LNCaP clone FGC (cell line): ENCODE measurements at regions not wholly inside any gene's neighbourhood (a gene's known extent, or its start where the extent isn't known, plus 50 kb on each side); places are given as distances from the start of the nearest gene placed in this dataset.

Source experiments
- DNase-seq: peaks from one replicate; pipeline ENCODE4 v3.0.0-alpha.2; 2011; ENCODE audit warnings: low read depth
- H3K4me3 ChIP-seq: 2 replicates; pipeline ENCODE4 v1.5.1; 2011; ENCODE audit warnings: mild to moderate bottlenecking, low read depth, low read length, control low read depth
- CTCF ChIP-seq: IDR thresholded peaks from 2 replicates; pipeline ENCODE4 v1.5.1; 2012; ENCODE audit warnings: mild to moderate bottlenecking; ENCODE audit not compliant: control insufficient read depth, insufficient read depth; ENCODE audit errors: extremely low read depth

DNA sequence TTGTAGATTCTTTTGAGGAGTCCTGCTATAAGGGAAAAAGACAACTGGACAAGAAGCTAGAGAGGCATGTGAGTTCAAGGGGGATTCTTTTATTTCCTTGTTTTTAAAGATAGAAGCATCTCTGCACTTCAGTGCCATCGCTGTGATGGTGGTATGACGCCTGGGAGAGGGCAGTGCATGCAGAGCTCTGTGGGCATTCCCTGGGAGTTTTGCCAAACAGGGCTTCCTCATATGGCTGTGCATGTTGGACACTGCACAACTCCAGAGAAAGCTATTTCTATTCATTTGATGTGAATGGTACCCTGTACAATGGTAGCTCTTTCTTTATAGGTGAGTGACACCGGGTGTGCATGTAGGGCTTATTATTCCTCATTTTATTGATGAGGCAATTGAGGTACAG is 599.5 kb upstream of the DPP6 start:
- no peak for TF ChIP-seq CTCF
- no peak for DNase-seq
- H3K4me3 ChIP-seq, result no peak overlapping the region

- H3K4me3 ChIP-seq, result no peak overlapping the region
- DNase-seq, result no peak
- TF ChIP-seq CTCF, result no peak
Measured at GRCh38 chr7:153454306-153454705, 597.9 kb upstream of the DPP6 start.

DNA sequence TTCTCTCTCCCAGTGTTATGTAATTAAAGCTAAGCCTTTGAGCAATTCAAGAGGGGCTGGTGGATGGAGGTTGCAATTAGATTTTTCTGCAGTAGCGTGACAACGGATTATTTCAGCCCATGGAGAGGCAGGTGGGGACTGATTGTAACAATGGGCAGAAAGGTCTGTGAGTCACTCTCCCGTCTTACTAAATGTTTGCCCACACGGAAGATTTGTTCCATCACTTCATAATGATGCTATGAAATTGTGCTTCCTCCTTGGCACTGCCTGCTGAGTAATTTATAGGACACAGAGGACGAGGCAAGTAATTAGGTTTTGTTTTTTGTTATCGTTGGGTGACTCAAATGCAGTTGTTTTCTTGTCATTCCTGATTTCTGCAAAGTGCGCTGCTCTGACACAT is 594.5 kb upstream of the DPP6 start:
- H3K4me3 ChIP-seq, result no peak overlapping the region
- no peak for TF ChIP-seq CTCF
- DNase-seq, result no peak

DNA sequence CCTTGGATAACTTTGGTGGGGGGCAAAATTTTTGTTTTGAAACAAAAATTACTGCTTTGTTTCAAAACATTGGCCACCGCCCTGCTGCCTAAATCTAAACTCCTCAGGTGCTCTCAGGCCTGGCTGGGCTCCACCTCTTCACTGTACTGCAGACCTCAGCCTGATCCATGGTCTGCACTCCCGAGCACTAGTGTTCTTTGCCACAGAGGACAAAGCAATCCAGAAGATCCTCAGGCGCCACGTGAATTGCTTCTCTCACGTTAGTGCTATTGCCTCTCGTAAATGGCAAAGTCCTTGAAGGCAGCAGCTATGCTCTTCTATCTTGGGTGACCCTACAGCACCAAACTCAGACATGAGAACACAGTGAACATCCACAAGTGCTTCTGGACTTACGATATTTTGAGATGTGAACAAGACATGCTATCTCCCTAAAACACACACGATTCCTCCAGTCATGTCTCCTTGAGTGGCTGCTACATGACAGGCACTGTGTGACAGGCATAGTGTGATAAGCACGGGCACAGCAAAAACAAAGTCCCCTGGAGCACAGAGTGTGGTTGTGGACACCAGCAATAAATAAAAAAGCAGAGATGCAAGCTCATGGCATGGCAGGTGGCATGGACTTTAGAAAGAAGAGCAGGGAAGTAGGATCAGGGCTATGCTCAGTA is 582.1 kb upstream of the DPP6 start:
- no peak overlapping the region for H3K4me3 ChIP-seq
- no peak for DNase-seq
- TF ChIP-seq CTCF, result no peak

DNA sequence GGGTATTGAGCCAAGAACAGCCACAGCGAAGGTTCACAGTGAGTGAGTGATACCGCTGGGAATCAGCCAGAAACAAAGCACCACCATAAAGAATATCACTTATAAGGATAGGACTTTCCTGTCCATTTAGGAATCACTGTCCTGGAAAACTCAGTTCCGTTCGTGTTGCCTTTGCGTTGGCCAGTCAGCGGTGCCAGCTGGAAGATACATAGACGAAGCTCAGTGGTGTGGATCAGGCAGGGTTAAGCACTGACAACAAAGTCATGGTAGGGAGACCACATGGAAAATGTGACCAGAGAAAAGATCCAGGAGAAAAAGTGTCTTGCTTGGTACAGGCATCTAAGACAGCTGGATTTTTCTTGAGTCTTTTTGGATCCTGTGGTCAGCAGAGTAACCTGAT is 579.7 kb upstream of the DPP6 start:
- no peak for TF ChIP-seq CTCF
- H3K4me3 ChIP-seq, result no peak overlapping the region
- no peak for DNase-seq

GRCh38 chr7:153473185-153473584 is 579.0 kb upstream of the DPP6 start:
- TF ChIP-seq CTCF, result no peak
- no peak for DNase-seq

DNA sequence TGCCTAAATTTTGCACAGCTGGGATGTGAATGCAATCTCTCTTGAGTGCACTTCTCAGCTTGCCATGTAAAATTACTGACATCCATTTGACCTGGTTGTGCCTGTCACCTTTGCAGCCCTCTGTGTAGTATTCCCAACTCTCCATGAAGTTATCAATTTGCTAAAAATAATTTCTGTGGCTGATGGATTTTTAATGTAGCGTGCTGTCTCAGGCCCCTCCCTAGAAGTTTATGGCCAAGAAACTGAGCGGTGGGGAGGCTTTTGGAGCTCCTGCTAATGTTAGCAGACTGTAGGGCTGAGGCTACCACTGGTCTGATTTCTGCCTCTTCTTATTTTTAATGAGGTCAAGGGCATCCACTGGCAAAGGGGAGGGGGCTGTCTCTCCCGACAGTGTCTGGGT is 577.0 kb upstream of the DPP6 start:
- no peak overlapping the region for H3K4me3 ChIP-seq
- TF ChIP-seq CTCF, result no peak
- no peak for DNase-seq

More at GRCh38 chr7:153473185-153473584, 579.0 kb upstream of the DPP6 start:
- H3K4me3 ChIP-seq, result no peak overlapping the region
